Stomach (tissue), 4 donors: ENCODE measurements at regions not wholly inside any gene's neighbourhood (a gene's known extent, or its start where the extent isn't known, plus 50 kb on each side); places are given as distances from the start of the nearest gene placed in this dataset.

Experiments
- CTCF ChIP-seq, 7 experiments: fragments of 450-650 bp in 4 of 7; fragments of 200-600 bp in 3 of 7; sonication (generic) in 3 of 7; IDR thresholded peaks; one replicate each; pipeline ENCODE4 v1.5.1; 2016 to 2019; ENCODE audit warnings: antibody characterized with exemption in 7 of 7, control low read depth in 2 of 7, mild to moderate bottlenecking in 1 of 7
- EP300 ChIP-seq: sonication (generic); formaldehyde crosslinking; IDR thresholded peaks from one replicate; pipeline ENCODE4 v1.6.1; 2017; ENCODE audit warnings: antibody characterized with exemption
- POLR2A ChIP-seq, 4 donors: fragments of 450-650 bp; IDR thresholded peaks; one replicate each; pipeline ENCODE4 v1.6.1; 2016; ENCODE audit warnings: antibody characterized with exemption in 4 of 4, control low read depth in 2 of 4, mild to moderate bottlenecking in 1 of 4, moderate library complexity in 1 of 4
- POLR2AphosphoS5 ChIP-seq, 3 donors: sonication (generic); formaldehyde crosslinking; IDR thresholded peaks; one replicate each; pipeline ENCODE4 v1.6.1; 2016; ENCODE audit warnings: antibody characterized with exemption in 3 of 3

- TF ChIP-seq POLR2AphosphoS5 (IDR thresholded peaks at IDR 0.05) (no peak), POLR2A (IDR thresholded peaks at IDR 0.05) (no peak), CTCF (IDR thresholded peaks at IDR 0.05) (no peak), EP300 (no peak)
These were observed 937.8 kb downstream of the BCL11B start for GRCh38 chr14:98334186-98334585.
